H1 (cell line): ENCODE measurements at regions not wholly inside any gene's neighbourhood (a gene's known extent, or its start where the extent isn't known, plus 50 kb on each side); places are given as distances from the start of the nearest gene placed in this dataset.

ENCODE experiments used
- CTCF ChIA-PET: fragments of 300-600 bp; sonication (Branson Sonifier 250); formaldehyde crosslinking; loops from one replicate; lab custom pipeline; 2021; ENCODE audit not compliant: partially characterized antibody; lab: Charles Lee
- POLR2A ChIA-PET: fragments of 300-600 bp; sonication (Branson Sonifier 250); formaldehyde crosslinking; loops from one replicate; lab custom pipeline; 2021; ENCODE audit warnings: inconsistent platforms; ENCODE audit not compliant: partially characterized antibody; lab: Charles Lee
- DNase-seq, 2 experiments: peaks; one replicate each; pipeline versions ENCODE4 v3.0.0 to v3.0.0-alpha.2; 2010 to 2022; ENCODE audit warnings: low spot score in 2 of 2, low read depth in 1 of 2, mixed read lengths in 1 of 2
- FAIRE-seq: peaks from 2 replicates; lab custom pipeline; 2011; peaks lifted over from hg19 to GRCh38; lab: Jason Lieb, UNC
- H2AFZ ChIP-seq: 2 replicates; pipeline ENCODE4 v1.8.1; 2012; ENCODE audit warnings: low read length, inconsistent platforms
- H2AK5ac ChIP-seq: 2 replicates; pipeline ENCODE4 v1.6.1; 2013; ENCODE audit warnings: low read depth, low read length
- H2BK120ac ChIP-seq: replicated peaks from 2 replicates; pipeline ENCODE3; 2013; ENCODE audit warnings: low read depth, low read length, inconsistent platforms
- H2BK12ac ChIP-seq: 2 replicates; pipeline ENCODE4 v1.6.1; 2013; ENCODE audit warnings: low read depth, low read length
- H2BK15ac ChIP-seq: 2 replicates; pipeline ENCODE4 v1.6.1; 2013; ENCODE audit warnings: low read length
- H2BK20ac ChIP-seq: 2 replicates; pipeline ENCODE4 v1.6.1; 2013; ENCODE audit warnings: low read length
- H2BK5ac ChIP-seq: 2 replicates; pipeline ENCODE4 v1.6.1; 2013; ENCODE audit warnings: low read depth, low read length
- H3K14ac ChIP-seq: 2 replicates; pipeline ENCODE4 v1.6.1; 2013; ENCODE audit warnings: inconsistent platforms; ENCODE audit not compliant: insufficient read length
- H3K18ac ChIP-seq: 2 replicates; pipeline ENCODE4 v1.6.1; 2013; ENCODE audit warnings: low read length; ENCODE audit errors: extremely low read depth
- H3K23ac ChIP-seq: 2 replicates; pipeline ENCODE4 v1.6.1; 2013; ENCODE audit warnings: inconsistent platforms; ENCODE audit not compliant: insufficient read length
- H3K23me2 ChIP-seq: 2 replicates; pipeline ENCODE4 v1.6.1; 2013; ENCODE audit warnings: low read depth, low read length
- H3K27ac ChIP-seq: 2 replicates; pipeline ENCODE4 v1.6.1; 2011; ENCODE audit warnings: low read depth, low read length, inconsistent platforms
- H3K27me3 ChIP-seq, 4 experiments: replicated peaks in 1 of 4; 1 replicate in 1 of 4; 2 replicates in 3 of 4; pipeline versions ENCODE4 v1.6.1 to v1.8.1; 2011 to 2013; ENCODE audit warnings: low read length in 3 of 4, mild to moderate bottlenecking in 3 of 4, inconsistent platforms in 2 of 4, mixed read lengths in 2 of 4, moderate library complexity in 1 of 4; ENCODE audit not compliant: control insufficient read depth in 3 of 4, insufficient read depth in 3 of 4; ENCODE audit errors: extremely low read depth in 1 of 4
- H3K36me3 ChIP-seq, 4 experiments: 2 replicates each; pipeline versions ENCODE4 v1.6.1 to v1.8.1; 2011 to 2013; ENCODE audit warnings: mild to moderate bottlenecking in 4 of 4, low read length in 3 of 4, moderate library complexity in 2 of 4, control low read depth in 1 of 4, inconsistent platforms in 1 of 4; ENCODE audit not compliant: insufficient read depth in 4 of 4, control insufficient read depth in 2 of 4
- H3K4ac ChIP-seq: replicated peaks from 2 replicates; pipeline ENCODE3; 2013; ENCODE audit warnings: low read length, low read depth, mixed read lengths, inconsistent platforms; ENCODE audit not compliant: insufficient read length
- H3K4me1 ChIP-seq, 4 experiments: replicated peaks in 1 of 4; 1 replicate in 1 of 4; 2 replicates in 3 of 4; pipeline versions ENCODE4 v1.6.1 to v1.8.1; 2011 to 2013; ENCODE audit warnings: low read length in 3 of 4, inconsistent platforms in 2 of 4, mixed read lengths in 1 of 4; ENCODE audit not compliant: insufficient read depth in 4 of 4, control insufficient read depth in 3 of 4
- H3K4me2 ChIP-seq, 2 experiments: 2 replicates each; pipeline versions ENCODE4 v1.6.1 to v1.8.1; 2011 to 2013; ENCODE audit warnings: low read depth in 2 of 2, low read length in 2 of 2, control low read depth in 1 of 2, inconsistent platforms in 1 of 2, mild to moderate bottlenecking in 1 of 2; ENCODE audit not compliant: insufficient read depth in 1 of 2
- H3K4me3 ChIP-seq, 4 experiments: fragments of 200-600, 300-600 bp in 1 of 4; sonication (generic), shearing (Covaris generic), sonication (Bioruptor Twin) in 1 of 4; 2 replicates each; pipeline versions ENCODE4 v1.5.1 to v1.8.1; 2011 to 2016; ENCODE audit warnings: low read length in 4 of 4, low read depth in 3 of 4, control low read depth in 2 of 4, inconsistent platforms in 2 of 4, mild to moderate bottlenecking in 2 of 4, mixed read lengths in 1 of 4, moderate library complexity in 1 of 4; ENCODE audit not compliant: insufficient read depth in 2 of 4; ENCODE audit errors: extremely low read depth in 1 of 4
- H3K56ac ChIP-seq: replicated peaks from 2 replicates; pipeline ENCODE3; 2013; ENCODE audit warnings: low read depth, mild to moderate bottlenecking, mixed read lengths, low read length, inconsistent platforms; ENCODE audit not compliant: insufficient read length
- H3K79me1 ChIP-seq: 2 replicates; pipeline ENCODE4 v1.6.1; 2013; ENCODE audit warnings: low read depth, low read length, control low read depth
- H3K79me2 ChIP-seq, 2 experiments: 2 replicates each; pipeline versions ENCODE4 v1.6.1 to v1.8.1; 2012 to 2013; ENCODE audit warnings: low read length in 2 of 2, mild to moderate bottlenecking in 2 of 2, inconsistent platforms in 1 of 2; ENCODE audit not compliant: insufficient read depth in 2 of 2, control insufficient read depth in 1 of 2
- H3K9ac ChIP-seq, 4 experiments: replicated peaks in 1 of 4; 1 replicate in 1 of 4; 2 replicates in 3 of 4; pipeline versions ENCODE4 v1.6.1 to v1.8.1; 2011 to 2013; ENCODE audit warnings: low read depth in 3 of 4, low read length in 3 of 4, control low read depth in 2 of 4, mild to moderate bottlenecking in 2 of 4, moderate library complexity in 2 of 4, inconsistent platforms in 1 of 4; ENCODE audit errors: extremely low read depth in 1 of 4
- H3K9me3 ChIP-seq, 2 experiments: 2 replicates each; pipeline versions ENCODE4 v1.6.1 to v1.8.1; 2012 to 2013; ENCODE audit warnings: mild to moderate bottlenecking in 2 of 2, moderate library complexity in 2 of 2, control low read depth in 1 of 2, inconsistent platforms in 1 of 2, low read depth in 1 of 2, low read length in 1 of 2, mixed read lengths in 1 of 2; ENCODE audit not compliant: insufficient read depth in 2 of 2
- H4K20me1 ChIP-seq, 2 experiments: replicated peaks in 1 of 2; 2 replicates each; pipeline versions ENCODE3 to v1.8.1; 2011 to 2013; ENCODE audit warnings: inconsistent platforms in 2 of 2, low read length in 2 of 2, mild to moderate bottlenecking in 1 of 2; ENCODE audit not compliant: insufficient read depth in 2 of 2, control insufficient read depth in 1 of 2
- H4K5ac ChIP-seq: 2 replicates; pipeline ENCODE4 v1.6.1; 2013; ENCODE audit warnings: low read length, low read depth, mixed read lengths, inconsistent platforms; ENCODE audit not compliant: insufficient read length
- H4K8ac ChIP-seq: 2 replicates; pipeline ENCODE4 v1.8.0; 2013; ENCODE audit warnings: mild to moderate bottlenecking, moderate library complexity, low read length, inconsistent platforms; ENCODE audit not compliant: insufficient read depth; ENCODE audit errors: extremely low read depth
- H4K91ac ChIP-seq: replicated peaks from 2 replicates; pipeline ENCODE3; 2013; ENCODE audit warnings: low read length, mixed read lengths, inconsistent platforms; ENCODE audit not compliant: insufficient read length
- ATF2 ChIP-seq: IDR thresholded peaks from 2 replicates; pipeline ENCODE4 v1.6.1; 2012; ENCODE audit warnings: low read length, inconsistent platforms
- BACH1 ChIP-seq: IDR thresholded peaks from 2 replicates; pipeline ENCODE4 v1.6.1; 2012; ENCODE audit warnings: low read length, improper control_type of control experiment
- BCL11A ChIP-seq, 2 experiments: IDR thresholded peaks; one replicate each; pipeline ENCODE4 v1.6.1; 2011; ENCODE audit warnings: low read depth in 2 of 2, low read length in 2 of 2, mild to moderate bottlenecking in 2 of 2
- GABPA ChIP-seq: IDR thresholded peaks from 2 replicates; pipeline ENCODE4 v1.6.1; 2011; ENCODE audit warnings: mild to moderate bottlenecking, low read length, moderate library complexity, borderline replicate concordance; ENCODE audit not compliant: insufficient read depth
- GTF2F1 ChIP-seq: IDR thresholded peaks from 2 replicates; pipeline ENCODE4 v1.6.1; 2012; ENCODE audit warnings: low read depth, low read length, improper control_type of control experiment, borderline replicate concordance
- RNF2 ChIP-seq: fragments of 200-900, 300-1000 bp; sonication (generic); IDR thresholded peaks from 2 replicates; pipeline ENCODE4 v1.7.1; 2016; ENCODE audit warnings: borderline replicate concordance, low read depth, mild to moderate bottlenecking, antibody characterized with exemption, low read length; ENCODE audit not compliant: poor library complexity, severe bottlenecking; ENCODE audit errors: missing control alignments
- SIRT6 ChIP-seq: IDR thresholded peaks from one replicate; pipeline ENCODE4 v1.7.1; 2012; ENCODE audit warnings: low read length, inconsistent platforms
- SP4 ChIP-seq: IDR thresholded peaks from 2 replicates; pipeline ENCODE4 v1.6.1; 2012; ENCODE audit warnings: low read length, inconsistent platforms
- TBP ChIP-seq: IDR thresholded peaks from 2 replicates; pipeline ENCODE4 v1.6.1; 2011; ENCODE audit warnings: low read depth, low read length, improper control_type of control experiment
- WGBS, 2 experiments: shearing (Covaris generic) in 1 of 2; methylation state at CpG; one replicate each; pipeline versions ENCODE4 v1.1.6 to v1.1.7; 2013 to 2015; ENCODE audit warnings: low lambda C conversion rate in 2 of 2, mixed read lengths in 2 of 2, inconsistent platforms in 1 of 2, low coverage in 1 of 2, missing lambda C conversion rate in 1 of 2; ENCODE audit not compliant: insufficient replicate concordance in 2 of 2, insufficient coverage in 1 of 2, insufficient read length in 1 of 2; ENCODE audit errors: extremely low coverage in 1 of 2, missing lambda C conversion rate in 1 of 2; 5-methylcytosine and 5-hydroxymethylcytosine counted together

GRCh38 chr3:168341956-168342936 lies 246.5 kb upstream of the GOLIM4 start:
- DNase-seq (no peak), FAIRE-seq (no peak)
- Histone ChIP-seq H4K5ac (no peak overlapping the region), H3K4ac (no peak overlapping the region), H2AK5ac (no peak overlapping the region), H3K18ac (no peak overlapping the region), H3K36me3 (no peaks in the 10 kb centered on the region), H3K56ac (no peak overlapping the region), H3K14ac (no peak overlapping the region), H3K79me2 (no peaks in the 10 kb centered on the region), H3K4me3 (no peak overlapping the region), H3K27me3 (no peaks in the 10 kb centered on the region), H4K20me1 (no peaks in the 10 kb centered on the region), H3K23me2 (no peaks in the 10 kb centered on the region; the same call in 1 of the 2 replicates), H2BK20ac (no peak overlapping the region), H3K9ac (no peak overlapping the region), H2BK15ac (no peak overlapping the region), H2AFZ (no peak overlapping the region), H2BK5ac (no peak overlapping the region), H4K91ac (no peak overlapping the region), H4K8ac (no peak overlapping the region), H2BK12ac (no peak overlapping the region), H2BK120ac (no peak overlapping the region), H3K23ac (no peak overlapping the region), H3K4me2 (no peak overlapping the region), H3K4me1 (no peaks in the 10 kb centered on the region), H3K9me3 (no peaks in the 10 kb centered on the region), H3K27ac (no peak overlapping the region), H3K79me1 (no peaks in the 10 kb centered on the region)
- CTCF ChIA-PET = no interaction called here
- POLR2A ChIA-PET = interaction anchor here (0.9 kb wide), 1 partner anchor 12 kb away, joined by 3 read pairs; no protein-coding TSS in a partner anchor
- 82% methylated on average over 2 of the region's 2 CpGs; no CpG with 5 or more reads in 1 of the 2 experiments for WGBS, 2 experiments
- TF ChIP-seq SP4 (no peak), BACH1 (no peak), TBP (no peak), BCL11A (IDR thresholded peaks at IDR 0.05; ENCODE audit: low read depth in 2 of 2, low read length in 2 of 2) (no peak), RNF2 (no peak), ATF2 (no peak), GABPA (no peak), GTF2F1 (no peak), SIRT6 (no peak)
